ENCODE measurements at regions not wholly inside any gene's neighbourhood (a gene's known extent, or its start where the extent isn't known, plus 50 kb on each side); places are given as distances from the start of the nearest gene placed in this dataset.

DNA sequence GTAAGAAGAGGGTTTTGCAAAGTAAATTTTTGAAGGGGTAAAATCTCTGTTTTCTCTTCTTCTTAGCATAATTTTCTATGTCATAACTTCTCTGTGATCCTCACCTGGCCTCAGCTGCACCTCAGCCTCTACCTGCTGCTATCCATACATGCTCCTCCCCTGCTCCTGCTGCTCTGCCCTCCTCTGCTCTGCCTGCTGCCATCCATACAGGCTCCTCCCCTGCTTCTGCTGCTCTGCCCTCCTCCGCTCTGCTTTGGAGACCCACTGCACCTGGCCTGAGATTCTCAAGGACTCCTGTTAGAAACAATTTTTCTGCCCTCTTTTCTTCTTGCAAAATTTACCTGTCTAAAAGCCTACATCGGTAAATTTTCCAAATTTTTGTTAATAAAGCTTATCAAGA, 388.6 kb upstream of the PITX2 start:
- TF ChIP-seq, protein P1, sequence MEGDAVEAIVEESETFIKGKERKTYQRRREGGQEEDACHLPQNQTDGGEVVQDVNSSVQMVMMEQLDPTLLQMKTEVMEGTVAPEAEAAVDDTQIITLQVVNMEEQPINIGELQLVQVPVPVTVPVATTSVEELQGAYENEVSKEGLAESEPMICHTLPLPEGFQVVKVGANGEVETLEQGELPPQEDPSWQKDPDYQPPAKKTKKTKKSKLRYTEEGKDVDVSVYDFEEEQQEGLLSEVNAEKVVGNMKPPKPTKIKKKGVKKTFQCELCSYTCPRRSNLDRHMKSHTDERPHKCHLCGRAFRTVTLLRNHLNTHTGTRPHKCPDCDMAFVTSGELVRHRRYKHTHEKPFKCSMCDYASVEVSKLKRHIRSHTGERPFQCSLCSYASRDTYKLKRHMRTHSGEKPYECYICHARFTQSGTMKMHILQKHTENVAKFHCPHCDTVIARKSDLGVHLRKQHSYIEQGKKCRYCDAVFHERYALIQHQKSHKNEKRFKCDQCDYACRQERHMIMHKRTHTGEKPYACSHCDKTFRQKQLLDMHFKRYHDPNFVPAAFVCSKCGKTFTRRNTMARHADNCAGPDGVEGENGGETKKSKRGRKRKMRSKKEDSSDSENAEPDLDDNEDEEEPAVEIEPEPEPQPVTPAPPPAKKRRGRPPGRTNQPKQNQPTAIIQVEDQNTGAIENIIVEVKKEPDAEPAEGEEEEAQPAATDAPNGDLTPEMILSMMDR (IDR thresholded peaks at IDR 0.05): no peak
- no peaks in the 10 kb centered on the region for H3K9me3 ChIP-seq
- no peaks in the 10 kb centered on the region for H3K36me3 ChIP-seq
- H3K4me1 ChIP-seq: no peaks in the 10 kb centered on the region
- no peak overlapping the region for H3K4me3 ChIP-seq
- no peaks in the 10 kb centered on the region for H3K27me3 ChIP-seq
- intact Hi-C loops (cut with DNase I): no loop called here
- no peak overlapping the region for H3K27ac ChIP-seq
- DNase-seq (ENCODE audit: low spot score in 2 of 2): no peak

GRCh38 chr4:111013846-111014245, 391.0 kb upstream of the PITX2 start:
- no peak overlapping the region for H3K4me3 ChIP-seq
- H3K9me3 ChIP-seq: no peaks in the 10 kb centered on the region
- DNase-seq (ENCODE audit: low spot score in 2 of 2): no peak
- TF ChIP-seq, protein P1 (IDR thresholded peaks at IDR 0.05): no peak
- intact Hi-C loops (cut with DNase I): no loop called here
- no peaks in the 10 kb centered on the region for H3K27me3 ChIP-seq
- H3K27ac ChIP-seq: no peak overlapping the region
- no peaks in the 10 kb centered on the region for H3K36me3 ChIP-seq
- no peaks in the 10 kb centered on the region for H3K4me1 ChIP-seq

- Histone ChIP-seq H3K27me3 (no peaks in the 10 kb centered on the region), H3K4me1 (no peaks in the 10 kb centered on the region), H3K9me3 (no peaks in the 10 kb centered on the region), H3K4me3 (no peak overlapping the region), H3K27ac (no peak overlapping the region), H3K36me3 (no peaks in the 10 kb centered on the region)
- intact Hi-C loops (cut with DNase I): no loop called here
- TF ChIP-seq, protein P1 (IDR thresholded peaks at IDR 0.05): no peak
- no peak for DNase-seq (ENCODE audit: low spot score in 2 of 2)
Observed at GRCh38 chr4:111014537-111014936, 391.7 kb upstream of the PITX2 start.

GRCh38 chr4:111016416-111016815, 393.5 kb upstream of the PITX2 start:
- TF ChIP-seq, protein P1 (IDR thresholded peaks at IDR 0.05): no peak
- Histone ChIP-seq H3K36me3 (no peaks in the 10 kb centered on the region), H3K9me3 (no peaks in the 10 kb centered on the region), H3K4me1 (no peaks in the 10 kb centered on the region), H3K27ac (no peak overlapping the region), H3K27me3 (no peaks in the 10 kb centered on the region), H3K4me3 (no peak overlapping the region)
- DNase-seq (ENCODE audit: low spot score in 2 of 2): no peak
- intact Hi-C loops (cut with DNase I): no loop called here

- DNase-seq (ENCODE audit: low spot score in 2 of 2): no peak
- TF ChIP-seq, protein P1 (IDR thresholded peaks at IDR 0.05): no peak
- Histone ChIP-seq H3K27ac (no peak overlapping the region), H3K27me3 (no peaks in the 10 kb centered on the region), H3K4me1 (no peaks in the 10 kb centered on the region), H3K9me3 (no peaks in the 10 kb centered on the region), H3K4me3 (no peak overlapping the region), H3K36me3 (no peaks in the 10 kb centered on the region)
- intact Hi-C loops (cut with DNase I): no loop called here
Observed at GRCh38 chr4:111018216-111018615, 395.3 kb upstream of the PITX2 start.

- Histone ChIP-seq H3K27me3 (no peaks in the 10 kb centered on the region), H3K4me1 (no peaks in the 10 kb centered on the region), H3K9me3 (no peaks in the 10 kb centered on the region), H3K36me3 (no peaks in the 10 kb centered on the region), H3K4me3 (no peak overlapping the region), H3K27ac (no peak overlapping the region)
- intact Hi-C loops (cut with DNase I): no loop called here
- DNase-seq (ENCODE audit: low spot score in 2 of 2): no peak
- TF ChIP-seq, protein P1 (IDR thresholded peaks at IDR 0.05): no peak
Observed at GRCh38 chr4:111020476-111020875, 397.6 kb upstream of the PITX2 start.
